GM19023 (cell line): ENCODE measurements at regions not wholly inside any gene's neighbourhood (a gene's known extent, or its start where the extent isn't known, plus 50 kb on each side); places are given as distances from the start of the nearest gene placed in this dataset.

Source experiments
- ATAC-seq: cut with Tn5 transposase; IDR thresholded peaks from one replicate; pipeline ENCODE4 v1.9.1; 2021; ENCODE audit warnings: mild to moderate bottlenecking, moderate library complexity; ENCODE audit not compliant: unreplicated experiment

GRCh38 chr16:62676306-62676705, 640.1 kb upstream of the CDH8 start:
- no peak for ATAC-seq

- no peak for ATAC-seq
Observed at GRCh38 chr16:62665269-62665668, 629.0 kb upstream of the CDH8 start.

- ATAC-seq = no peak
Observed at GRCh38 chr16:62664566-62664965, 628.3 kb upstream of the CDH8 start.

- ATAC-seq = no peak
Observed at GRCh38 chr16:62661435-62661834, 625.2 kb upstream of the CDH8 start.

- ATAC-seq = no peak
Observed at GRCh38 chr16:62657116-62657515, 620.9 kb upstream of the CDH8 start.

- ATAC-seq = no peak
Observed at GRCh38 chr16:62652441-62653120, 616.3 kb upstream of the CDH8 start.

- no peak for ATAC-seq
Observed at GRCh38 chr16:62648256-62648655, 612.0 kb upstream of the CDH8 start.

- no peak for ATAC-seq
Observed at GRCh38 chr16:62644030-62644812, 608.0 kb upstream of the CDH8 start.

GRCh38 chr16:62642677-62643076, 606.4 kb upstream of the CDH8 start:
- no peak for ATAC-seq

- no peak for ATAC-seq
Observed at GRCh38 chr16:62639890-62640289, 603.7 kb upstream of the CDH8 start.

GRCh38 chr16:62638964-62639870, 603.0 kb upstream of the CDH8 start:
- ATAC-seq = peak; percentile 76

- ATAC-seq = peak; percentile 5
Observed at GRCh38 chr16:62638324-62638911, 602.2 kb upstream of the CDH8 start.

- no peak for ATAC-seq
Observed at GRCh38 chr16:62625326-62625725, 589.1 kb upstream of the CDH8 start.

GRCh38 chr16:62620275-62620674, 584.0 kb upstream of the CDH8 start:
- no peak for ATAC-seq

- no peak for ATAC-seq
Observed at GRCh38 chr16:62615526-62615925, 579.3 kb upstream of the CDH8 start.

- no peak for ATAC-seq
Observed at GRCh38 chr16:62610291-62610690, 574.1 kb upstream of the CDH8 start.

- ATAC-seq = no peak
Observed at GRCh38 chr16:62602790-62603189, 566.6 kb upstream of the CDH8 start.

- ATAC-seq = no peak
Observed at GRCh38 chr16:62597875-62598274, 561.6 kb upstream of the CDH8 start.

GRCh38 chr16:62596584-62596983, 560.3 kb upstream of the CDH8 start:
- no peak for ATAC-seq

GRCh38 chr16:62596125-62596524, 559.9 kb upstream of the CDH8 start:
- ATAC-seq = no peak
